GM19239 (cell line): ENCODE measurements at regions not wholly inside any gene's neighbourhood (a gene's known extent, or its start where the extent isn't known, plus 50 kb on each side); places are given as distances from the start of the nearest gene placed in this dataset.
A peak's percentile ranks its signal among the peaks of the same experiment; 100 is the strongest.

Source experiments
- DNase-seq: peaks from one replicate; pipeline ENCODE4 v3.0.0; 2011; ENCODE audit warnings: low spot score; ENCODE audit not compliant: insufficient read length
- FAIRE-seq: peaks from 2 replicates; lab custom pipeline; 2011; peaks lifted over from hg19 to GRCh38; lab: Jason Lieb, UNC

DNA sequence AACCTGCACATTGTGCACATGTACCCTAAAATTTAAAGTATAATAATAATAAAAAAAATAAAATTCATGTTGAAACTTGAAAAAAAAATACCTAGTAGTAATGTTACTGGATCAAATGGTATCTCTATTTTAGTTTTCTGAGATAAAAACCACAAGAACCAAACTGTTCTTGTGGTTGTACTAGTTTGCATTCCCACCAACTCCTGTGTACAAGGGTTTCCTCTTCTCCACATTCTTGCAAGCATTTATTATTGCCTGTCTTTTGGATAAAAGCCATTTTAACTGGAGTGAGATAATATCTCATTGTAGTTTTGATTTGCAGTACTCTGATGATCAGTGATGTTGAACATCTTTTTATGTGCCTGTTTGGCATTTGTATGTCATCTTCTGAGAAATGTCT is 177.7 kb downstream of the KIF20B start:
- no peak for FAIRE-seq
- DNase-seq, result no peak

- FAIRE-seq, result peak; percentile 78
- DNase-seq, result no peak
Measured at GRCh38 chr10:89887406-89887805, 186.0 kb downstream of the KIF20B start.

DNA sequence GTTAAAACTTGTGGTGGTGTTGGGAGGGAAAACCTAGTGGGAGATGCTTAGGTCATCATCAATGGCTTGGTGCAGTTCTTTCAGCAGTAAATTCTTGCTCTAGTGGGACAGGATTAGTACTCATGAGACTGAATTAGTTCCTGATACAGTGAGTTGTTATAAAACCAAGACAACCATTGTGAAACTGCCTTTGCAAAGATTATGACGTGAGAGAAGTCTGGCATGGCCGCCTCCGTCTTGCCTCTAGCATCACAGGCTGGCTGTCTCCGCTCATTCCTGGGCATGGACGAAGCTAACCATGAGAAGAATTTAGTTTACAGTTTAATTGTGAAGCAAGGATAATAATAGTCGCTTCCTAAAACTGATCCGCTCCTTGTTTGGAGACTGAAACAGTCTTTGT is 186.4 kb downstream of the KIF20B start:
- DNase-seq (no peak), FAIRE-seq (peak; percentile 89)

DNA sequence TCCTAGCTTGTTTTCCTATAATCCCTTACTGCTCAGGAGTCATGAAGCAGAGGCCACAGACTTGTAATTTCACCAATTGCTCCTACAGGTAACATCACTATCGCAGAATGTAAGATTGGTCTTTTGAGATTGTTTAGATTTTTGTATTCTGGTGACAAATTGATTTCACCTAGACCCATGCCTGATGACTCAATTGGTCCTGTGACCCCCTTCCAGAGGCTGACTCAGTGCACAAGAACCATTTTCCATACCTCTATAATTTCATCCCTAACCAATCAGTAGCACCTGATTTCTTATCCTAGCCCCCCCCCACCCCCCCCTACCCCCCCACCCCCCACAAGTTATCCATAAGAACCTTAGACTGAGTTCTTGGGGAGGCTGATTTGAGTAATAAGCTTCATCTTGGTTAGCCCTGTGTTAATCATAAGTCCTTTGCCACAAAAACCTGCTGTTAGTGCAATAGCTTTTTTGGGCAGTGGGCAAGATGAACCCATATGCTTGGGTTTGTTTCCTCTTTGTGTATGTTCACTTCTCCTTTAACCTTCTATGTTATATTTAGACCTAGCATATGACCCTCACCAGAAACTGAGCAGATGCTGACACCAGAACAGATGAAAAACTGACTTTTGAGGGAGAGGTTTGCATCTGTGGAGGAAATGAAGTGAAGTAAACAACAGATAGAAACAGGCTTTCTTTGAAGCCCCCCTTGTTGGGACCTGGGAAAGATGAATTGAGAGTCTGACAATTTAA is 187.1 kb downstream of the KIF20B start:
- FAIRE-seq, result peak; percentile 89
- no peak for DNase-seq

GRCh38 chr10:89889606-89890005 is 188.2 kb downstream of the KIF20B start:
- FAIRE-seq, result peak; percentile 58
- DNase-seq, result no peak

DNA sequence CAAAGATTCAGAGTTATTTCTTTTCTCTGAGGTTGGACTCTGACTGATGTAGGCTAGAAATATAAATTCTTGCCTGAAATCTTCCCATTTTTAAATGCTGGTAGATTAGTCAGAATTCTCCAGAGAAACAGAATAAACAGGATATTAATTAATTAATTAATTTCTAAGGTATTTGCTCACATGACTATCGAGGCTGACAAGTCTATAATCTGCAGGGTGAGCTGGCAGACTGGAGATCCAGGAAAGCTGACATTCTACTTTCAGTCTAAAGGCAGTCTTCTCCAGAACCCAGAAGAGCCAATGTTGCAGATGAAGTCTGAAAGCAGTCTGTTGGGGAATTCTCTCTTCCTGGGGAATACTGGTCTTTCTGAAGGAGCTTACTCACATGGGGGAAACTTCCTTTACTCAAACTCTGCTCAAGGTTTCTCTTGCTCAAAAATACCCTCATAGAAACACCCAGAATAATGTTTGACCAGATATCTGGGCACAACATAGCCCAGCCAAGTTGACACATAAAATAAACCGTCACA is 189.7 kb downstream of the KIF20B start:
- DNase-seq (no peak), FAIRE-seq (no peak)

GRCh38 chr10:89894051-89894450 is 192.7 kb downstream of the KIF20B start:
- FAIRE-seq, result no peak
- DNase-seq, result no peak

- no peak for FAIRE-seq
- DNase-seq, result no peak
Measured at GRCh38 chr10:89900554-89900953, 199.2 kb downstream of the KIF20B start.

GRCh38 chr10:89901895-89902294 is 200.5 kb downstream of the KIF20B start:
- FAIRE-seq (no peak), DNase-seq (no peak)

DNA sequence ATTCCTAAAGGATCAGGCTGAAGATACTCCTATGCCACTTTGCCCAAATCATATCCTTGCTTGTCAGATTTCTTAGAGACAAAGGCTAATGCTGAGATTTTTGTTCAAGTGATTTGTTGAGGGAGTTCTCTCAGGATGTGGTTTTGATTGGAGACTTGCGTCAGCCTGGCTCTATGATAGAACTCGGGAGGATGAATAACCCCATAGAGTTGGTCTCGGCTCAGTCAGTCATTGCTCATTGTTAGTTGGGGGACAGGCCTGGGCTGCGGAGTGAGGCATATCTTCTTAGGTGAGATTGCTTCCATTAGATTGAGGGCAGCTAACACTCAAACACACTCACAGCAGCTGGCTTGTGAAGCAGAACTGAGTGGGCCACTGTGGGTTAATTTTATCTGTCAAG is 203.4 kb downstream of the KIF20B start:
- DNase-seq, result no peak
- no peak for FAIRE-seq

DNA sequence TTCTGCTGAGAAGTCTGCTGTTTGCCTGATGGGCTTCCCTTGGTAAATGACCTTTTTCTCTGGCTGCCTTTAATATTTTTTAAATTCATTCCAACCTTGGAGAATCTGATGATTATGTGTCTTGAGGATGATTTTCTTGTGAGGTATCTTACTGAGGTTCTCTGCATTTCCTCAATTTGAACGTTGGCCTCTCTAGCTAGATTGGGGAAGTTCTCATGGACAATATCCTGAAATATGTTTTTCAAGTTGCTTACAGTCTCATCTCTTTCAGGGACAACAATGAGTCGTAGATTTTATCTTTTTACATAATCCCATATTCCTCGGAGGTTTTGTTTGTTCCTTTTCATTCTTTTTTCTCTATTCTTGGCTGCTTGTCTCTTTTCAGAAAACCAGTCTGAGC is 208.4 kb downstream of the KIF20B start:
- DNase-seq (no peak), FAIRE-seq (no peak)

- DNase-seq, result no peak
- no peak for FAIRE-seq
Measured at GRCh38 chr10:89915021-89915420, 213.6 kb downstream of the KIF20B start.

DNA sequence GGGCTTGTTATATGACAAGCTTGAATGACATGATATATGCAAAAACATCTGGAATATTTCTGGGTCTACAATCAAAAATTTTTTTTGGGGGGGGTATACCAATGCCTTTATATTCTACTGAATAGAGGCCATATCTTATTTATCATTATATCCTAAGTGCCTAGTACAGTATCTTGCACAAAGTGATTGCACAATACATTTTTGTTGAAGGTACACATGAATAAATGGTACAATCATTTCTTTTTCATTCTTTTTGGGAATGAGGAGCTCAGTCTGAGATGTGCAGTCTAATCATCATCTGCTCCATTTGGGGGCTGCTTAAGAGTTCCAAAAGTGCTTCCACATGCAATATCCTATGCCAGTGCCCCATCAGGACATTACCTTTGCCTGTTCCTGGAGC is 214.6 kb downstream of the KIF20B start:
- FAIRE-seq (no peak), DNase-seq (no peak)

DNA sequence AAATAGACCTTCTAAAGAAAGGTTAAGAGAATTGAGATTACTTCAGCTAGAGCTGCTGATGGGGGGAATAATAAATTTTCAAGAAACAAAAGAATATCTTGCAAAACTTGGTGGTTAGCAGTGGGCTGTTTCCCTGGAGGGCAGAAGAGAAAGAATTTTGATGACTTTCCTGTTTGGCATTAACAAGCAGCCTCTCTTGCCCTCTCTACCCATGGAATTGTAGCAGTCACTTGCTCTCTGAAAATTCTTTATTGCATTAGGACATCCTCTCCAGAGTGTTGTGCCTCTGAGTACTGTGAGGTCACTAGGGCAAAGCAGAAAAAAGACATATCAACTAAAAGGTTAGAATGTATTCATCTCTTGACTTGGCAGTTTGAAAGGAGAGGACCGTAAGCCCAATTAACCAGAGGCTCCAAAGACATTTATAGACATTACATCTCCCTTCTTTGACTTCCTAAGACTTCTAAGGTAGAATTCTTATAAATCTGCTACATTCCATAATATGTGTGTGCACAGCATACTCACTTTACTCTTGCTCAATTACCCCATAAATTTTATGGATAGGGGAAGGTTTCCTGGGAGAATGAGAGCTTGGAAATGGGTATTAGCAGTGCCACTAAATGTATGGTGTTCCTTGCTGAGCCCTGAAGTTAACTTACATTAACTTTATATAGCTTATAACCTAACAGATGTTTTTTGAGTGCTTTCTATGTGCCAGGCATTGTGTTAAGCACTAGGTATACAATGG is 215.3 kb downstream of the KIF20B start:
- DNase-seq (no peak), FAIRE-seq (no peak)

GRCh38 chr10:89921403-89921802 is 220.0 kb downstream of the KIF20B start:
- no peak for FAIRE-seq
- no peak for DNase-seq

GRCh38 chr10:89923661-89924060 is 222.3 kb downstream of the KIF20B start:
- no peak for FAIRE-seq

DNA sequence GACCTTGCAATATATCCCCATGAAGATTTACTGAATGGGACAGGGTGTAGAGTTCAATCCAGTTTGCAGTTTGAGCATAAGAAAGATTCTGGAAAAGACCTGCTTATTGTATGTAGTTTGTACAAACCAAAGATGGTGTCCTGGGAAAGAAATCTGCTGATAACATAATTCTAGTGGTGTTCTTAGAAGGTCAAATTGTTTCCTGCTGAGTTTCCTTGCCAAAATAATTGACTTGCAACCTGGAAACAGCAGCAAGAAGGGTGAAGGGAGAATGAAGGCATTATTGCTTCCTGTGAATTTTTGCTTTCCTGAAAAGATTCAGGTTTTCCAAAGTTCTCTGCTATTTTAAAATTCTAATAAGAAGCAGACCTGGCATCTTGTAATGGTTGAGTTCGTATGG is 222.9 kb downstream of the KIF20B start:
- FAIRE-seq, result no peak
- DNase-seq, result no peak

More at GRCh38 chr10:89923661-89924060, 222.3 kb downstream of the KIF20B start:
- DNase-seq, result no peak

DNA sequence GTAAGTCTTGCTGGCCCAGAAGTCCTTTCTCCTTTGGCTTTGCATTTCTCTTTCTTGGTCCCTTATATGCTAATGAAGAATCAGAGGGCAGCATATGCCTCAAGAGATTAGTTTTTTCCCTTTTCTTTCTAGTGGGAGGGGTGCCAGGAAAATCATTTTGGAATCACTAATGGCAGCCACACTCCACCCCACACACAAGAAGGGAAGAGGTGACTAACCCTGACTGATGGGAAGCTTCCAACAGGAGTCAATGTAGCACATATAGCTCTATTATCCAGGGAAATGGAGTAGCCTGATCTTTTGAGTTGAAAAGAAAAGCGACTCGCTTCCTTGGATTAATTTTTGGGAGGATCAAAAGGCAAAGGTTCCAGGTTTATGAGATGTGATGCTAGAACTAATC is 225.3 kb downstream of the KIF20B start:
- DNase-seq (no peak), FAIRE-seq (no peak)

DNA sequence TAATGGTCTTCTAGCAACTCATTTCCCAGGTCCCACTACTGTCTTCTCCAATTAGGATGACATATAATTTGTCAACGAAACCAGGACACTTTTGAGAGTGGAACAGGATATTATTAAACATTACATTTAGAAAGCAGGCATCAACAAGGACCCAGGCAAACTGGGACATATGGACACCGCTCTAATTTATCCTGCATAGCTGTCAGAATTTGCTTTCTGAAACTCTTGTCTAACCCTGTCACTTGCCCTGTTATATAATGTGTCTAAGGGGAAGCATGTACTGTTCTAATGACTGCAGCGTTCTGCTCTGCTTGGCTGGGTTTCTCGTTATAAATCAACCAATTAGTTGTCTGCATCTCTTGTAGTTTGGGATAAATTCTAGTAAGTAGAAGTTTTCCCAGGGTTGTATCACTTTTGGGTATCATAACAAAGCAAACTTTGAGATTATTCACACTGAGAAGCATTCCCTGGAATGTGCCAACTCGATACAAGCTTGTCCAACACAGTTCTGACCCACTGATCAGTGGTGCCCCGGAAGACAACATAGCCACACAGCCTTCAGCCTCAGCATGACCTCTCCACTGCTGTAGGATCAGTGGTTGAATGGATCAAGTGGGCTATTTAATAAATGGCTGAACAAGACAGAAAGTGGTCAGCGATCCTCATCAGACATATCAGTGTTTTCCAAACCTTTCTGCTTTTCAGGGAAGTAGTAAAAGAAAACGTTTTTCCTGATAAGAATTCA is 228.1 kb downstream of the KIF20B start:
- FAIRE-seq (no peak), DNase-seq (no peak)

GRCh38 chr10:89937494-89937893 is 236.1 kb downstream of the KIF20B start:
- no peak for FAIRE-seq
- DNase-seq, result no peak

- FAIRE-seq, result no peak
- DNase-seq, result no peak
Measured at GRCh38 chr10:89940076-89940475, 238.7 kb downstream of the KIF20B start.
